Activated CD4-positive, alpha-beta T cell treated with anti-CD3 and anti-CD28 coated beads, Interleukin-2, amount 10 ng/mL, durations not matched to agents 24 days and 14 days (primary cell): ENCODE measurements at regions not wholly inside any gene's neighbourhood (a gene's known extent, or its start where the extent isn't known, plus 50 kb on each side); places are given as distances from the start of the nearest gene placed in this dataset.

Experiments
- DNase-seq: peaks from one replicate; pipeline ENCODE4 v3.0.0; 2022
- H3K27ac Mint-ChIP-seq: one replicate; pipeline ENCODE4 v1.8.0; 2022; ENCODE audit warnings: mild to moderate bottlenecking, mixed read lengths
- H3K27me3 Mint-ChIP-seq: one replicate; pipeline ENCODE4 v1.8.0; 2022; ENCODE audit warnings: mixed read lengths
- H3K36me3 Mint-ChIP-seq: one replicate; pipeline ENCODE4 v1.8.0; 2022; ENCODE audit warnings: low read depth, mild to moderate bottlenecking, mixed read lengths
- H3K4me1 Mint-ChIP-seq: one replicate; pipeline ENCODE4 v1.8.0; 2021; ENCODE audit warnings: mixed read lengths
- H3K4me3 Mint-ChIP-seq: one replicate; pipeline ENCODE4 v1.8.0; 2022; ENCODE audit warnings: mild to moderate bottlenecking, moderate library complexity, mixed read lengths
- H3K9me3 Mint-ChIP-seq: one replicate; pipeline ENCODE4 v1.8.0; 2021; ENCODE audit warnings: mixed read lengths
- intact Hi-C: fragments of 100-400 bp; cut with micrococcal nuclease; formaldehyde crosslinking; loops from one replicate; pipeline ENCODE4 v1.15.1; 2023

- no peak overlapping the region for H3K4me3 Mint-ChIP-seq
- H3K36me3 Mint-ChIP-seq = no peaks in the 10 kb centered on the region
- H3K27me3 Mint-ChIP-seq = peaks cover 2% of the 10 kb centered on the region
- no peak for DNase-seq
- H3K9me3 Mint-ChIP-seq = no peaks in the 10 kb centered on the region
- intact Hi-C loops = no loop called here
- no peak overlapping the region for H3K27ac Mint-ChIP-seq
- H3K4me1 Mint-ChIP-seq = no peaks in the 10 kb centered on the region
Observed at GRCh38 chr14:104345621-104346462, 207.5 kb downstream of the KIF26A start.

GRCh38 chr14:104346608-104347007, 208.2 kb downstream of the KIF26A start:
- H3K36me3 Mint-ChIP-seq = no peaks in the 10 kb centered on the region
- intact Hi-C loops = no loop called here
- H3K27ac Mint-ChIP-seq = no peak overlapping the region
- no peak for DNase-seq
- no peaks in the 10 kb centered on the region for H3K4me1 Mint-ChIP-seq
- H3K4me3 Mint-ChIP-seq = no peak overlapping the region
- H3K9me3 Mint-ChIP-seq = no peaks in the 10 kb centered on the region
- H3K27me3 Mint-ChIP-seq = peaks cover 2% of the 10 kb centered on the region

- intact Hi-C loops = no loop called here
- Mint-ChIP-seq H3K36me3 (no peaks in the 10 kb centered on the region), H3K4me1 (no peaks in the 10 kb centered on the region), H3K4me3 (no peak overlapping the region), H3K27me3 (no peaks in the 10 kb centered on the region), H3K9me3 (no peaks in the 10 kb centered on the region), H3K27ac (no peak overlapping the region)
- no peak for DNase-seq
Observed at GRCh38 chr14:104348741-104349140, 210.4 kb downstream of the KIF26A start.

- Mint-ChIP-seq H3K4me3 (no peak overlapping the region), H3K36me3 (no peaks in the 10 kb centered on the region), H3K27ac (no peak overlapping the region), H3K4me1 (no peaks in the 10 kb centered on the region), H3K27me3 (no peaks in the 10 kb centered on the region), H3K9me3 (no peaks in the 10 kb centered on the region)
- DNase-seq = no peak
- intact Hi-C loops = no loop called here
Observed at GRCh38 chr14:104349950-104350349, 211.6 kb downstream of the KIF26A start.

GRCh38 chr14:104350463-104351185, 212.2 kb downstream of the KIF26A start:
- Mint-ChIP-seq H3K4me3 (no peak overlapping the region), H3K9me3 (no peaks in the 10 kb centered on the region), H3K36me3 (no peaks in the 10 kb centered on the region), H3K4me1 (no peaks in the 10 kb centered on the region), H3K27ac (no peak overlapping the region), H3K27me3 (no peaks in the 10 kb centered on the region)
- intact Hi-C loops = no loop called here
- no peak for DNase-seq

GRCh38 chr14:104351849-104352492, 213.6 kb downstream of the KIF26A start:
- no peak overlapping the region for H3K27ac Mint-ChIP-seq
- H3K4me3 Mint-ChIP-seq = no peak overlapping the region
- DNase-seq = no peak
- intact Hi-C loops = no loop called here
- no peaks in the 10 kb centered on the region for H3K4me1 Mint-ChIP-seq
- H3K27me3 Mint-ChIP-seq = no peaks in the 10 kb centered on the region
- no peaks in the 10 kb centered on the region for H3K9me3 Mint-ChIP-seq
- no peaks in the 10 kb centered on the region for H3K36me3 Mint-ChIP-seq

GRCh38 chr14:104352493-104353220, 214.3 kb downstream of the KIF26A start:
- Mint-ChIP-seq H3K27me3 (no peaks in the 10 kb centered on the region), H3K36me3 (no peaks in the 10 kb centered on the region), H3K27ac (no peak overlapping the region), H3K4me1 (no peaks in the 10 kb centered on the region), H3K9me3 (no peaks in the 10 kb centered on the region), H3K4me3 (no peak overlapping the region)
- intact Hi-C loops = no loop called here
- DNase-seq = no peak

- Mint-ChIP-seq H3K9me3 (no peaks in the 10 kb centered on the region), H3K36me3 (no peaks in the 10 kb centered on the region), H3K27ac (no peak overlapping the region), H3K4me3 (no peak overlapping the region), H3K27me3 (no peaks in the 10 kb centered on the region), H3K4me1 (no peaks in the 10 kb centered on the region)
- intact Hi-C loops = no loop called here
- no peak for DNase-seq
Observed at GRCh38 chr14:104353221-104353920, 215.0 kb downstream of the KIF26A start.

- intact Hi-C loops = no loop called here
- no peaks in the 10 kb centered on the region for H3K36me3 Mint-ChIP-seq
- H3K27ac Mint-ChIP-seq = no peak overlapping the region
- DNase-seq = no peak
- no peaks in the 10 kb centered on the region for H3K9me3 Mint-ChIP-seq
- H3K4me3 Mint-ChIP-seq = no peak overlapping the region
- no peaks in the 10 kb centered on the region for H3K27me3 Mint-ChIP-seq
- no peaks in the 10 kb centered on the region for H3K4me1 Mint-ChIP-seq
Observed at GRCh38 chr14:104353921-104354701, 215.7 kb downstream of the KIF26A start.

- H3K4me1 Mint-ChIP-seq = no peaks in the 10 kb centered on the region
- H3K27ac Mint-ChIP-seq = no peak overlapping the region
- H3K4me3 Mint-ChIP-seq = no peak overlapping the region
- no peaks in the 10 kb centered on the region for H3K27me3 Mint-ChIP-seq
- intact Hi-C loops = no loop called here
- no peaks in the 10 kb centered on the region for H3K36me3 Mint-ChIP-seq
- no peaks in the 10 kb centered on the region for H3K9me3 Mint-ChIP-seq
- no peak for DNase-seq
Observed at GRCh38 chr14:104355101-104356019, 217.0 kb downstream of the KIF26A start.

GRCh38 chr14:104356020-104356737, 217.8 kb downstream of the KIF26A start:
- no peak overlapping the region for H3K4me3 Mint-ChIP-seq
- no peaks in the 10 kb centered on the region for H3K27me3 Mint-ChIP-seq
- DNase-seq = no peak
- no peak overlapping the region for H3K27ac Mint-ChIP-seq
- H3K9me3 Mint-ChIP-seq = no peaks in the 10 kb centered on the region
- no peaks in the 10 kb centered on the region for H3K36me3 Mint-ChIP-seq
- no peaks in the 10 kb centered on the region for H3K4me1 Mint-ChIP-seq
- intact Hi-C loops = no loop called here
